Activated naive CD8-positive, alpha-beta T cell treated with anti-CD3 and anti-CD28 coated beads, Interleukin-2, amount 50 U/mL, for 24 hours (primary cell): ENCODE measurements at regions not wholly inside any gene's neighbourhood (a gene's known extent, or its start where the extent isn't known, plus 50 kb on each side); places are given as distances from the start of the nearest gene placed in this dataset.
"Not testable (repeated sequence)": the region's sequence is repeated elsewhere in the genome, so short reads cannot be mapped to it uniquely, and the experiment has no call there.

Source experiments
- ATAC-seq: fragments of 150-1000 bp; cut with Tn5 transposase; one replicate; pipeline ENCODE4 v1.10.0; 2021
- DNase-seq: peaks from one replicate; pipeline ENCODE4 v3.0.0; 2021
- H3K27ac Mint-ChIP-seq: one replicate; pipeline ENCODE4 v1.8.0; 2021; ENCODE audit warnings: mild to moderate bottlenecking, mixed read lengths
- H3K27me3 Mint-ChIP-seq: one replicate; pipeline ENCODE4 v1.8.0; 2021; ENCODE audit warnings: mixed read lengths
- H3K36me3 Mint-ChIP-seq: one replicate; pipeline ENCODE4 v1.8.0; 2021; ENCODE audit warnings: low read depth, mixed read lengths
- H3K4me1 Mint-ChIP-seq: one replicate; pipeline ENCODE4 v1.8.0; 2021; ENCODE audit warnings: mixed read lengths
- H3K4me3 Mint-ChIP-seq: one replicate; pipeline ENCODE4 v1.8.0; 2021; ENCODE audit warnings: mild to moderate bottlenecking, moderate library complexity, mixed read lengths
- H3K9me3 Mint-ChIP-seq: one replicate; pipeline ENCODE4 v1.8.0; 2021; ENCODE audit warnings: mixed read lengths

DNA sequence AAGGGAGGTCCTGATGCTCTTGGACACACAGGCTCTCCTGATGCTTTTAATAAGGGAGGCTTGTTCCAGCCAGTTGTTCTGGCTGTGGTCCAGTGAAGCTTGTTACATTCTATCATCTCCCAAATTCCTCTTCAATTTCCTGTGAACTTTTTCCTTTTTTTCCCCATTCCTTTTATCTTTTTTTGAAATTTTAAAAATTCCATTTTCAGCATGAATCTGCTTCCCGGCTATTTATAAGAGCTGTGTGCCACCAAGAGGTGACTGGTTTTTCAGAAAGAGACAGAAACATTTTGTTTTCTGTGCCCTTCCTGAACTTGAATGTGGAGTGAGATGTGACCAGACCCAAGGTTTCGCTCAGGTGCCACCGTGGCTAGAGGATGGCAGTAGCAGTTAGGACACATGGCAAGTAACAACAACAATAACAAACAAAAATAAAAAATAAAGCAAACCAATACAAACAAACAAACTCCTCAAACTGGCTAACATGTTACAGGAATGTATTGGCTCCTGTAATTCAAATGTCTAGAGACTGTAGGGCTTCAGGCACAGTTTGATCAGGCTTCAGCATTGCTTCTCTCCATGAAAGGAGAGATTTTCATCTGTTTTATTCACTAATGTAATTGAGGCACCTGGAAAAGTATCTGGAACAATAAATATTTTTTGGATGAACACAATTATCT is 121.1 kb downstream of the BOD1 start:
- ATAC-seq (no peak), DNase-seq (no peak)
- Mint-ChIP-seq H3K27me3 (peaks cover 7% of the 10 kb centered on the region), H3K36me3 (no peaks in the 10 kb centered on the region), H3K4me3 (no peak overlapping the region), H3K4me1 (no peaks in the 10 kb centered on the region), H3K27ac (no peak overlapping the region), H3K9me3 (no peaks in the 10 kb centered on the region)

DNA sequence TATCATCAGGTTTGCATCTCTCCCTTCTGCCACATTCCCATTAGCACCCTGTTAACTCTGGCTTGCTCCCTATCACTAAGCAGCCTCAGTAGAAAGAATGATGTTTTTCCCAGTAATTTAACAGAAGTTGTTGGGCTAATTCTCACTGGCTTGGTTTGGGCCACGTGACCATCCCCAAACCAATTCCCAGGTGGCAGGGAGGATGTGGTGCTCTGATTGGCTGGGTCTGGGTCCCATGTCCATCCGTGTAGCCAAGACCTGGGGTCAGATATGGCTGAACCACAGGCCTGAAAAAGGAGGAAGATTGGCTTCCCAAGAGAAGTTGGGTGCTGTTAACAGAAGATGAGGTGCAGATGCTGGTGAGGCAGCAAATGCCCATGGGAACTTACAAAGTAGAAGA is 122.0 kb downstream of the BOD1 start:
- no peak for DNase-seq
- Mint-ChIP-seq H3K4me1 (no peaks in the 10 kb centered on the region), H3K4me3 (no peak overlapping the region), H3K27ac (no peak overlapping the region), H3K36me3 (no peaks in the 10 kb centered on the region), H3K27me3 (peaks cover 7% of the 10 kb centered on the region), H3K9me3 (no peaks in the 10 kb centered on the region)
- ATAC-seq, result no peak

DNA sequence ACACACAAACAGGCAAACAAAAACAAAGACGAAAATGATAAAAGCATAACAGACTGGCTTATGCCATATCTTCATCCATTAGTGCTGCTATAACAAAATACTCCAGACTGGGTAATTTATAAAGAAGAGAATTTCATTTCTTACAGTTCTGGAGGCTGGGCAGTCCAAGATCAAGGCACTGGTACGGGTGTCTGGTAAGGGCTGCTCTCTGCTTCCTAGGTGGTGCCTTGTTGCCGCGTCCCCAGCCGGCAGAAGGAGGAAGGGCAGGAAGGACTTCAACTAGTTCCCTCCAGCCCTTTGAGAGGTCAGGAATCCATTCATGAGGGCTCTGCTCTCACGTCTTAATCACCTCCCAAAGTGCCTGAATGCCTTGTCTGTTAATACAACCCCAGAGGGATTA is 122.6 kb downstream of the BOD1 start:
- ATAC-seq, result no peak
- peaks cover 7% of the 10 kb centered on the region for H3K27me3 Mint-ChIP-seq
- H3K27ac Mint-ChIP-seq, result no peak overlapping the region

GRCh38 chr5:173493040-173493439 is 123.4 kb downstream of the BOD1 start:
- no peaks in the 10 kb centered on the region for H3K9me3 Mint-ChIP-seq
- H3K36me3 Mint-ChIP-seq, result no peaks in the 10 kb centered on the region
- H3K27me3 Mint-ChIP-seq, result peaks cover 7% of the 10 kb centered on the region
- no peak for DNase-seq
- no peak overlapping the region for H3K4me3 Mint-ChIP-seq
- ATAC-seq, result no peak
- H3K4me1 Mint-ChIP-seq, result no peaks in the 10 kb centered on the region
- no peak overlapping the region for H3K27ac Mint-ChIP-seq

More for the DNA sequence above, 122.6 kb downstream of the BOD1 start:
- Mint-ChIP-seq H3K4me3 (no peak overlapping the region), H3K9me3 (no peaks in the 10 kb centered on the region), H3K36me3 (no peaks in the 10 kb centered on the region), H3K4me1 (no peaks in the 10 kb centered on the region)
- DNase-seq, result no peak

GRCh38 chr5:173490681-173491080 is 125.8 kb downstream of the BOD1 start:
- no peak overlapping the region for H3K4me3 Mint-ChIP-seq
- no peak overlapping the region for H3K27ac Mint-ChIP-seq
- ATAC-seq, result no peak

DNA sequence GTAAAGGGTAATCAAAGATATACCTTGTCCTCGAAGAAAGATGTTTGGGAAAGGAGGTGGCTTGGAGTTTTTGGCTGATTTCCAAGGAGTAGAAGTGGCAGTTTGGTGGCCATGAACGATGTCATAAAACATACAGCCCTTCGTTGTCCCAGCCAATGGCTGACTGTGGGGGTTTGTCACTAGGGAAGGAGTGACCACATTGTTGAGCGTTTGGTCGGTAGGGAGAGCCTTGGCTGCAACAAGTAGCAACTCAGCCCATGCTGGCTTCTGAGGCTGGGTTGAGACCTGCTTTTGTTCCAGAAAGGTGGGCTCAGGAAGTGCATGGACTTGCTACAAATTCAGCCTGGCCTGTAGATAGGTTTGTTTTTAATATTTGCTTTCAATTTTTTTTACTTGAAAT is 128.3 kb downstream of the BOD1 start:
- H3K27ac Mint-ChIP-seq, result no peak overlapping the region
- ATAC-seq, result no peak
- H3K4me3 Mint-ChIP-seq, result no peak overlapping the region
- H3K36me3 Mint-ChIP-seq, result no peaks in the 10 kb centered on the region
- DNase-seq, result no peak
- no peaks in the 10 kb centered on the region for H3K9me3 Mint-ChIP-seq
- H3K27me3 Mint-ChIP-seq, result peaks cover 7% of the 10 kb centered on the region
- H3K4me1 Mint-ChIP-seq, result no peaks in the 10 kb centered on the region

More at GRCh38 chr5:173490681-173491080, 125.8 kb downstream of the BOD1 start:
- Mint-ChIP-seq H3K4me1 (no peaks in the 10 kb centered on the region), H3K36me3 (no peaks in the 10 kb centered on the region), H3K9me3 (no peaks in the 10 kb centered on the region), H3K27me3 (peaks cover 10% of the 10 kb centered on the region)
- no peak for DNase-seq

DNA sequence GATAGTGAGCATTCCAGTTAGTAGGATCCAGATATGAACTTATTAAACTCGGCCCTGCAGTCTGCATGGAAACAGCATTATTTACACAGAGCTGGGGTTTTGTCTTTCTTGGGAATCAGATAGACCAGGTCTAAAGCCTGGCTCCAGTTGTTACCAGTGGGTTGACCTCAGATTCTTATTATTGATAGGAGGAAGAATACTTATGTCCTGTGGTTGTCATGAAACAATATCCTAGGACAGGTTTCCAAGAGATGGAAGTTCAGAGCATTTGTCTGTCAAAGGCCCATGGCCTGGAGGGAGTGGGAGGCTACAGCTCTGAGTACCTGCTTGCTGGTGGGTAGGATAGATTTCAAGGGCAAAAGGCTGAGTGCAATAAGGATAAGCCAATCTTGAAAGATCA is 129.2 kb downstream of the BOD1 start:
- DNase-seq (no peak), ATAC-seq (no peak)
- no peak overlapping the region for H3K27ac Mint-ChIP-seq
- no peaks in the 10 kb centered on the region for H3K36me3 Mint-ChIP-seq
- no peak overlapping the region for H3K4me3 Mint-ChIP-seq
- no peaks in the 10 kb centered on the region for H3K4me1 Mint-ChIP-seq
- H3K27me3 Mint-ChIP-seq, result peaks cover 6% of the 10 kb centered on the region
- H3K9me3 Mint-ChIP-seq, result no peaks in the 10 kb centered on the region

GRCh38 chr5:173486355-173487225 is 129.9 kb downstream of the BOD1 start:
- ATAC-seq (no peak), DNase-seq (no peak)
- Mint-ChIP-seq H3K4me1 (no peaks in the 10 kb centered on the region), H3K27me3 (peaks cover 5% of the 10 kb centered on the region), H3K4me3 (no peak overlapping the region), H3K36me3 (no peaks in the 10 kb centered on the region), H3K27ac (no peak overlapping the region), H3K9me3 (no peaks in the 10 kb centered on the region)

GRCh38 chr5:173484569-173484968 is 131.9 kb downstream of the BOD1 start:
- Mint-ChIP-seq H3K27me3 (peaks cover 5% of the 10 kb centered on the region), H3K4me3 (no peak overlapping the region), H3K27ac (no peak overlapping the region), H3K36me3 (no peaks in the 10 kb centered on the region), H3K4me1 (no peaks in the 10 kb centered on the region), H3K9me3 (no peaks in the 10 kb centered on the region)
- ATAC-seq (no peak), DNase-seq (no peak)

DNA sequence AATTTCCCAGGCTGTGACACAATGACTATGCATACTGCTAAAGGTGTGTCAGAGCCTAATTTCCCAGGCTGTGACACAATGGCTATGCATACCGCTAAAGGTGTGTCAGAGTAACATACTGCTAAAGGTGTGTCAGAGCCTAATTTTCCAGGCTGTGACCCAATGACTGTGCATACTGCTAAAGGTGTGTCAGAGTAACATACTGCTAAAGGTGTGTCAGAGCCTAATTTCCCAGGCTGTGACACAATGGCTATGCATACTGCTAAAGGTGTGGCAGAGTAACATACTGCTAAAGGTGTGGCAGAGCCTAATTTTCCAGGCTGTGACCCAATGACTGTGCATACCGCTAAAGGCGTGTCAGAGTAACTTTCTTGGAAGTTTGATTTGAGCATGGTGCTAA is 132.9 kb downstream of the BOD1 start:
- not testable (repeated sequence) for H3K4me3 Mint-ChIP-seq, H3K9me3 Mint-ChIP-seq, H3K27me3 Mint-ChIP-seq, H3K36me3 Mint-ChIP-seq, DNase-seq, H3K4me1 Mint-ChIP-seq, H3K27ac Mint-ChIP-seq, ATAC-seq

DNA sequence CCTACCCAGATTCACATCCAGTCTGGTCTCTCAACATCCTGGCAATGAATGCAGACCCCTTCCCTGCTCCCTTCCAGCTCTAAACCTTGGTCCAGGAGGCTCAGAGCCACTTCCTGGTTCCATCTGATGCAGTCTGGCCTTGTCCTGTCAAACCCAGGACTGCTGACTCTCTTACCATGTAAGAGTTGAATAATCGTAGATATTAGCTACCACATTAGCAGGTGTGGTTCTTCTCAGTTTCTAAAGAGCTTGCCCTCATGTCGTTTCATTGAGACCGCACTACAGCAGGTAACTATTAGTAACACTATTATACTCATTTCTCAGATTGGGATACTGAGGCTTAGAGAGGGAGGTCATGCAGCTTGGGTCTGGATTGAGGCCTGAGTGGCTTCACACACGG is 133.3 kb downstream of the BOD1 start:
- DNase-seq (no peak), ATAC-seq (no peak)
- no peak overlapping the region for H3K4me3 Mint-ChIP-seq
- H3K4me1 Mint-ChIP-seq, result no peaks in the 10 kb centered on the region
- no peaks in the 10 kb centered on the region for H3K36me3 Mint-ChIP-seq
- H3K9me3 Mint-ChIP-seq, result no peaks in the 10 kb centered on the region
- H3K27ac Mint-ChIP-seq, result no peak overlapping the region
- H3K27me3 Mint-ChIP-seq, result peaks cover 5% of the 10 kb centered on the region

DNA sequence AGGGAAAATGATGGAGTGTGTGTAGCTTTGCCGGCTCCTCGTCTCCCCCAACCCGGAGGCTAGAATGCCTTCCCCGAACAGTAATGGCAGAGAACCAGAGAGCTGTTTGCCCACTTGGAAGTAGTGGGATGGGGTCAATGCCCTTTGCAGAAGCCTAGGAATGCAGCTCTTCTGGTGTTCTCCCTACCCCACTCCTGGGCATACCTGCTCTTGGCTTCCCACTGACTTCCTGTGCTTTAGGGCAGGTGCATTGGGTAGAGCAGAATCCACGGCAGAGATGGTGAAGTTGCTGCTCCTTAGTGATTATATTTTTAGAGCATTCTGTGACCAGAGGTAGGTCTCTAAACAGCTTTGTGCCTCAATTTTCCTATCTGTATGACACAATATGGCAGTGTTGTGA is 134.6 kb downstream of the BOD1 start:
- Mint-ChIP-seq H3K4me1 (no peaks in the 10 kb centered on the region), H3K27ac (no peak overlapping the region), H3K27me3 (no peaks in the 10 kb centered on the region), H3K4me3 (no peak overlapping the region), H3K36me3 (no peaks in the 10 kb centered on the region), H3K9me3 (no peaks in the 10 kb centered on the region)
- no peak for ATAC-seq
- no peak for DNase-seq

DNA sequence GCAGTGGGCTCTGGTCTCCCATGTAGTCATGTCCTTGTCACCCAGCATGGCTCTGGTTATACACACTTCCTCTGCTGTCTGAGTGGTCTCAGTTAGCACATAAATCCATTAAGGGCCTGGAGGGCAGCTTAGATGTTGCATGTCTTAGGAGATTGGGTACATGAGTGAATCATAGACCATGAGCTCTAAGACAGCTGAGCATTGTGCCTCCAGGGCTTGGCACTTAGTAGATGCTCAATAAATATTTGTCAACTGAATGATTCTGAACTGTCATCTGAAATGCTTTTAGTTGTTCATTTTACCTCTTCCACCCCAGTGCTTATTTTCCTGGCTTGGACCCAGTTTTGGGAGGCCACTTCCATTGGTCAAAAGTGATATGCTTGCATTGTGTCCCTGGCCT is 135.6 kb downstream of the BOD1 start:
- Mint-ChIP-seq H3K27me3 (no peaks in the 10 kb centered on the region), H3K36me3 (no peaks in the 10 kb centered on the region), H3K27ac (no peak overlapping the region), H3K4me3 (no peak overlapping the region), H3K9me3 (no peaks in the 10 kb centered on the region), H3K4me1 (no peaks in the 10 kb centered on the region)
- DNase-seq (no peak), ATAC-seq (no peak)

DNA sequence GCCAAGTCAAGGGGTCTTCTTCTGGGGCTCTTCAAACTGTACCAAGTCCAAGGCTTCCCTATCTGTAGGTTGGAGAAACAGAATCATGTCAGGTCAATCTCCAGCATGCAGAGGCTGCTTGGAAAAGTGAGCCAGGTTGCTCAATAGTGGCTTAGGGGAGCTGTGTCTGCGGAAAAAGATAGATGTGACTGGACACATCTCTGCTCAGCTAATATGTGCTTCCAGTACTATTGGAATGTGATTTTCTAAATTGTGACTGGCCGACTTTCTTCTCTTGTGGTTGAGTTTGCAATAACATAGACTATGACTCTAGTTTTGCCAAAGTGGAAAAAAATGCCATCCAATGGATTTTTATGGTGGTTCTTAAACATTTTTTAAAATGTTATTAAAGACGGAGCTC is 136.7 kb downstream of the BOD1 start:
- no peak overlapping the region for H3K4me3 Mint-ChIP-seq
- no peak for ATAC-seq
- no peaks in the 10 kb centered on the region for H3K27me3 Mint-ChIP-seq
- no peaks in the 10 kb centered on the region for H3K36me3 Mint-ChIP-seq
- H3K27ac Mint-ChIP-seq, result no peak overlapping the region
- no peaks in the 10 kb centered on the region for H3K9me3 Mint-ChIP-seq
- no peaks in the 10 kb centered on the region for H3K4me1 Mint-ChIP-seq
- DNase-seq, result no peak

DNA sequence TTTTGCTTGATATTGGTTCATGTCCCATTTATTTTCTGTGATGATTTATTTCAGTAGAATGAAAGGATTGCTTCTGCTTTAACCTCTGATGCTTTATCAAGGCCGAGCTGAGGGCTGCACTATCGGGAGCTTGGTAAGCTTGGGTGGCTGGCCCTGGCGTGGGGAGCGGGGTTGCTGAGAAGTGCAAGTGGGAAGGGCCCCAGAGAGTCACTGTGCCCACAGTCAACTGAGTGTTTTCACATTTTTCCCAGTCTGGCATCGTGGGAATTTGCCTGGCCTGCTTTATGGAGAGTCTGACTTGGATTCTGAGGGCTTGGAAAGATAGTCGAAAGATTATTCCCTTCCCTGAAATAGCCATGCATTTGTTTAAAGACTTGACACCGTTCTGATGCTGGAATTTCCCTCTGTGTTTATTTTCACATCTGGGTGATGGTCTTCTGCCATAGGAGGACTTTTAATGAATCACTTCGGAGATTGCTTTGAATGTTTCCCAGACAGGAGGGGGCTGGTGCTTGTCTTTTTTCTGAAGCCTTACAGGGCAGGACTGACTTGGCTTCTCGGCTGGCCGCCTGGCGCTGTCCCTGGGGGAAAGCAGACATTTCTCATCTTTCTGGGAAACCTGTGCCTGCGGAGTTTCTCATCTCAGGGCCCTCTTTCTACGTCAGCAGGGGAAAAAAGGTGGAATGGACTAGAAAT is 139.0 kb downstream of the BOD1 start:
- no peaks in the 10 kb centered on the region for H3K9me3 Mint-ChIP-seq
- DNase-seq, result no peak
- H3K27ac Mint-ChIP-seq, result no peak overlapping the region
- no peak overlapping the region for H3K4me3 Mint-ChIP-seq
- peaks cover 3% of the 10 kb centered on the region for H3K27me3 Mint-ChIP-seq
- ATAC-seq, result no peak
- H3K4me1 Mint-ChIP-seq, result no peaks in the 10 kb centered on the region
- no peaks in the 10 kb centered on the region for H3K36me3 Mint-ChIP-seq
